Adipocyte (in vitro differentiated cells): ENCODE measurements at regions not wholly inside any gene's neighbourhood (a gene's known extent, or its start where the extent isn't known, plus 50 kb on each side); places are given as distances from the start of the nearest gene placed in this dataset.

ENCODE experiments used
- DNase-seq: peaks from one replicate; pipeline ENCODE4 v3.0.0-alpha.2; 2015; ENCODE audit warnings: low read depth
- H3K27me3 ChIP-seq: replicated peaks from 2 replicates; pipeline ENCODE4 v1.7.0; 2013; ENCODE audit warnings: mild to moderate bottlenecking, low read length, moderate library complexity; ENCODE audit not compliant: control insufficient read depth, insufficient read depth
- H3K36me3 ChIP-seq: 2 replicates; pipeline ENCODE4 v1.7.0; 2013; ENCODE audit warnings: low read length, mild to moderate bottlenecking, moderate library complexity; ENCODE audit not compliant: control insufficient read depth, insufficient read depth, severe bottlenecking
- H3K4me1 ChIP-seq: 2 replicates; pipeline ENCODE4 v1.7.0; 2013; ENCODE audit warnings: mild to moderate bottlenecking, low read length, moderate library complexity; ENCODE audit not compliant: control insufficient read depth, insufficient read depth
- H3K4me3 ChIP-seq: 2 replicates; pipeline ENCODE4 v1.7.0; 2013; ENCODE audit warnings: mild to moderate bottlenecking, low read length, moderate library complexity
- H3K9ac ChIP-seq: 2 replicates; pipeline ENCODE4 v1.7.0; 2013; ENCODE audit warnings: mild to moderate bottlenecking, low read length, moderate library complexity
- H3K9me3 ChIP-seq: 2 replicates; pipeline ENCODE4 v1.7.0; 2013; ENCODE audit warnings: mild to moderate bottlenecking, low read length, moderate library complexity; ENCODE audit not compliant: control insufficient read depth

DNA sequence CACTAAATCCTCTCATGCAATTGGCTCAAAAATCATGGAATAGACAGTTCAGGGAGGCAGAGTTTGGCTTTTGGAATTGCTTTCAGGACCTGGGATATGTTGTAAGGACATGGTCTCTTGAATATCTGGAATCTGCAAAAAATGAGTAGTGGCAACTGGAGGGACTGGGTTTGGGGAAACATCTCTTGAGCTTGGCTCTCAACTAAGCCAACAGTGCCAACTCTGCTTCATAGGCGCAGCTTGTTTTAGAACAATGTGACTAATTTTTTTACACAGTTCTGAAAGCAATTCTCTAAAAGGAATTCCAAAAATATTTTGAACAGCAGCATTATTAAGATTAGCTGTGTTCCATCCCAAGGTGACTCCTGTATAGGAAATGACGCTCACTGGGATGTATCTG lies 121.5 kb upstream of the DPP6 start:
- no peak overlapping the region for H3K9ac ChIP-seq
- no peaks in the 10 kb centered on the region for H3K36me3 ChIP-seq
- no peak for DNase-seq
- H3K27me3 ChIP-seq = no peaks in the 10 kb centered on the region
- no peaks in the 10 kb centered on the region for H3K4me1 ChIP-seq
- H3K4me3 ChIP-seq = no peak overlapping the region
- peaks cover 4% of the 10 kb centered on the region for H3K9me3 ChIP-seq

DNA sequence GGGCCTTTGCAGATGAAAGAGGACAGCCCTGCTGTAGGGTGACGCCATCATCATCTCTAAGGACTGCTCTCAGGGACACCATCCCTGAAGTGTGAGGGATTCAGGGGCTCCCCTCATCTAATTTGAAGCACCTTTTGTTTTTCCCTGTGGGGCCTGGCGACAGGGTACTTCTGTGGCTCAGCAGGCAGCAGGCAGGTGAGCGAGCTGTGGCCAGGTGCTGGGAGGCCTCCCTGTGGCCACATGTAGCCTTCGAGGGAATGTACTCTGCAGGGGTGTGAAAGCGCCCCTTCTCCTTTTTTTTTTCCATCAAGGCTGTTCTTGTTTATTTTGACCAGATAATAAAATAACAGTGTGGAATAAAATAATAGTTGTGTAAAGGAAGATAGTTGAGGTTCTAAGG lies 118.2 kb upstream of the DPP6 start:
- H3K4me3 ChIP-seq = no peak overlapping the region
- no peaks in the 10 kb centered on the region for H3K27me3 ChIP-seq
- no peaks in the 10 kb centered on the region for H3K4me1 ChIP-seq
- DNase-seq = no peak
- H3K9me3 ChIP-seq = peaks cover 1% of the 10 kb centered on the region
- H3K36me3 ChIP-seq = no peaks in the 10 kb centered on the region
- no peak overlapping the region for H3K9ac ChIP-seq

DNA sequence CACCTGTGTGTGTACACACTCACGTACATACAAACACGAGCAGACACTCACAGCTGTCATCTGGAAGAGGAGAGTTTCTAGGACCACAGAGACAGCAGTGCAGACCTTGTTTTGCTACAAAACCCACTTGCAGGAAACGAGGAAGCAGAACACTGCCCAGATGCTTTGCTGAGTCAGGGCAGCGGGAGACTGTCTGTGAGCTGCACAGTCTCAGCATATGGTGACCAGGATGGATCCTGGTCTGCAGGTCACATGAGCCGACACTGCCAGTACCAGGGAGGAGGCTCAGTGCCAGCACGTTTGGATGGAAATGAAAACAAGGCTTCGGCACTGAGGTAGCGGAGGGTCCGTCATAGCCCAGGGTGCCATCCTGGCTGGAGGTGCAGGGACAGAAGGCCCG lies 117.6 kb upstream of the DPP6 start:
- H3K4me1 ChIP-seq = no peaks in the 10 kb centered on the region
- DNase-seq = no peak
- no peaks in the 10 kb centered on the region for H3K36me3 ChIP-seq
- H3K9ac ChIP-seq = no peak overlapping the region
- no peaks in the 10 kb centered on the region for H3K9me3 ChIP-seq
- H3K4me3 ChIP-seq = no peak overlapping the region
- no peaks in the 10 kb centered on the region for H3K27me3 ChIP-seq

DNA sequence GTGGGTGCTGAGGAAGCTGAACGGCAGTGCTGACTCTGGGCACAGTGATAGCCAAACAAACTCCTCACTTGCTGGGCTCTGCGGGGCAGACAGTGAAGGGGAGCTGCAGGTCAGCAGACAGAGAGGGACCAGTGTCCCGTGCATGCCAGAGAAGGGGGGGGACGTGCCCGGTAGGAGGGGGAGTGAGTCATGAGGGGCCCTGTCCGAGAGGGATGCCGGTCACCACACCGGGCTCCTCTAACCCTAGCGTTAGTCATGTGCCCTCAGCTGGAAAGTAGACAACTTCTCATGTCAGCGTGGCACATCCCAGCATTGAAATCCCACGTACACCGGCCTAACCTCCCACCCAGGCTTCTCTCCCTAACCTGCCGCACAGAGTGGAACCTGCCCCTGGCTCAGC lies 117.1 kb upstream of the DPP6 start:
- Histone ChIP-seq H3K27me3 (no peaks in the 10 kb centered on the region), H3K36me3 (no peaks in the 10 kb centered on the region), H3K4me3 (no peak overlapping the region), H3K9me3 (no peaks in the 10 kb centered on the region), H3K9ac (no peak overlapping the region), H3K4me1 (no peaks in the 10 kb centered on the region)
- no peak for DNase-seq

DNA sequence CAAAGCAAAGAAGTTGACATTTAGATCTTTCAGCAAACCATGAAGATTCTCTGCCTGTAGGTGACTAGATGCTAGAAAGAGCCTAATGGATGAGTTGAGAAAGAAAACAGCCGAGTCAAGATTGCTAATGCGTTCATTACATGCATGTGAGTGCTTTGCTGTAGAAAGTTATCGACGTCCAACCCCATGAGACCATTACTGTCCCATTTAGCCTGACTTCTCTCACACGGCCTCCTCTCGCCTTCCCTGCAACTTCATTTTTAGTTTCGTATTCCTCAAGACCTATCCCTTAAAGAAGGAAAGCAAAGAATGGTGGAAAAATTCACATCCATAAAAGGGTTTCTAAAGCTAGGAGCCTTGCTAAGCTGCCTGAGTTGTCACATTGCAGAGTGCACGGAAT lies 113.7 kb upstream of the DPP6 start:
- H3K9ac ChIP-seq = no peak overlapping the region
- H3K36me3 ChIP-seq = no peaks in the 10 kb centered on the region
- no peak for DNase-seq
- no peaks in the 10 kb centered on the region for H3K9me3 ChIP-seq
- no peaks in the 10 kb centered on the region for H3K4me1 ChIP-seq
- H3K27me3 ChIP-seq = no peaks in the 10 kb centered on the region
- H3K4me3 ChIP-seq = no peak overlapping the region

DNA sequence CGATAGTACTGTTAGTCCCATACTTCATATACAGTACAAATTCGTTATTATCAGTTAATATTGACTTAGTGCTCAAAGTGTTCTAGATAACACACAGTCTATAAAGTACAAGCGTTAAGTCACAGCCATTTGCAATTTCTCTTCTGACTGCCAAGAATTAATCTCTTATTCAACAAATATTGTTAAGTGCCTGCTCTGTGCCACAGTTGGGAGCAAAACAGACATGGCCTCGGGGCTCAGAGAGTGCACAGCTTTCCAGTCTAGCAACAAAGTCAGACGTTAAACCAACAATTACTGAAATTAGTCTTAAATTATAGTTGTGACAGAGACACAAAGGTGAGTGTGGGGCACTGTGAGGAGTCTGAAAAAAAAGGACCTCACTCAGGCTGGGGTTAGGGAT lies 113.0 kb upstream of the DPP6 start:
- Histone ChIP-seq H3K4me1 (no peaks in the 10 kb centered on the region), H3K36me3 (no peaks in the 10 kb centered on the region), H3K4me3 (no peak overlapping the region), H3K9me3 (no peaks in the 10 kb centered on the region), H3K9ac (no peak overlapping the region), H3K27me3 (no peaks in the 10 kb centered on the region)
- no peak for DNase-seq

DNA sequence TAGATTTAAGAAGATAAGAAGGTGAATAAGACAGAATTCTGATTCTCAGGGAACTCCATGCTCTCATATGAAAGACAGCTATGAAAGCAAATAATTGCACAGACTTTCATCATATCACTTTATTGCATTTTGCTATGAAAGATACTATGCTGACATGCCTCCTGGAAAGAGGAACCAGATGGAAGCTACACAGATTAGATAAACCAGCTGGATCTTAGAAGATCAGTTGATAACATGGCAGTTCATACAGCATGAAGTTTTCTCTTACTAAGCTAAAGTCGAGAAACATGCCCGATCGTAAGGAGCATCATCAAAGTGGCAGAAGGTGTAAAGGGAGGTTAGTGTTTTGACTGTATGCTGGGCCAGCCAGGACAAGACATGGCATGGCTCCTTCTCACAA lies 112.5 kb upstream of the DPP6 start:
- Histone ChIP-seq H3K9me3 (no peaks in the 10 kb centered on the region), H3K4me1 (no peaks in the 10 kb centered on the region), H3K27me3 (no peaks in the 10 kb centered on the region), H3K4me3 (no peak overlapping the region), H3K9ac (no peak overlapping the region), H3K36me3 (no peaks in the 10 kb centered on the region)
- DNase-seq = no peak

DNA sequence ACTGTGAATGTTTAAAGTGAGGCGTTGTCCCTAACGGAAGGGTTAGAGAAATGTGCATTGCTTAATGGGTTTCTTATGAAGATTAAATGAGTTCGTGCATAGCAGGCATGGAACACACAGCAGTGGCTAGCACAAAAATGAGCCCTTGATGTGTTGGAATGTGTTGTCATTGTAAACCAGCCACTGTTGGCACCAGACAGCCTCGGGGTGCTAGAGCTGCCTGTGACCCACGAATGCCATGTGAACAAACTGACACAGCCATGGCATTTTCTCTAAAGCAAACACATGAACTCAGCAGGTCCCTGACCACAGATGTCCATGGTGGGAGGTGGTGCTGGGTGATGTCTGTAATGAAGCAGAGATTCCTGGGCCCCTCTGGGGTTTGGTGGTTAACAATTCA lies 111.1 kb upstream of the DPP6 start:
- Histone ChIP-seq H3K36me3 (no peaks in the 10 kb centered on the region), H3K4me1 (no peaks in the 10 kb centered on the region), H3K27me3 (no peaks in the 10 kb centered on the region), H3K4me3 (no peak overlapping the region), H3K9ac (no peak overlapping the region), H3K9me3 (no peaks in the 10 kb centered on the region)
- no peak for DNase-seq

DNA sequence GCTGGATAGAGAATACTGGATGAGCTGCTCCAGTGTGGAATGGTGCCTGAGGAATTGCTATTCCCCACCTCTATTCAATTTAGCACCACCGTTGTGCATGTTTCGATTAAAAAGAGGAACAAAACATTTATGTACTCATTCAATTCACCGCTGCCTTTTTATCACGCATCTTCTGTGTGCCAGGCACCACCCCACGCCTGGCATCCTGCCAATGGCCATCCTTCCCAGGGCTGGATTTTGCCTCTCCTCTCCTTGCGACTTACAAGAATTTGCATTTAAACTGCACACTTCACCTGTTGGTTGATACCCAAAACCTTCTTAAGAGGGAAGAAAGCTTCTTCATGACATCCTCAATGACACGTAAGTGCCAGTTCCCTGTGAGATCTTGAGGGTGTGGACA lies 110.2 kb upstream of the DPP6 start:
- no peak for DNase-seq
- Histone ChIP-seq H3K4me3 (no peak overlapping the region), H3K9ac (no peak overlapping the region), H3K27me3 (no peaks in the 10 kb centered on the region), H3K36me3 (no peaks in the 10 kb centered on the region), H3K9me3 (no peaks in the 10 kb centered on the region), H3K4me1 (no peaks in the 10 kb centered on the region)

DNA sequence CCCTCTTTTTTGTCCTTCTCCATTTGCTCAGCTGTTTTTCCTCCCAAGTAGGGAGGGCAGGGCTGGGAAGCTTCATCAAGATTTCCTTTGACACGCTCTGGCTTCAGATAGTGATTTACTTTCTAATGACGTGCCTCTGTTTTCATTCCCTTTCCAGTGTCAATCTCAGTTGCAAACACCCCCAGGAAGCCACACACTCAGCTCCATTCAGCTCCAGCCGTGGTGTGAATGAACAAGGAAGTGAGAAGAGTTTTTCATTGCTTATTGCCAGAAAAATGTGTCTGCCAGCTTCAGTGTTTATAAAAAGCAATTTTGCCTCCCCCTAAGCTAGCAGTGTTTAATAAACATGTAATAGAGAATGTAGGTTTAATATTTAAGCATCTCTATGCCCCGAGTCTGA lies 108.7 kb upstream of the DPP6 start:
- no peak for DNase-seq

DNA sequence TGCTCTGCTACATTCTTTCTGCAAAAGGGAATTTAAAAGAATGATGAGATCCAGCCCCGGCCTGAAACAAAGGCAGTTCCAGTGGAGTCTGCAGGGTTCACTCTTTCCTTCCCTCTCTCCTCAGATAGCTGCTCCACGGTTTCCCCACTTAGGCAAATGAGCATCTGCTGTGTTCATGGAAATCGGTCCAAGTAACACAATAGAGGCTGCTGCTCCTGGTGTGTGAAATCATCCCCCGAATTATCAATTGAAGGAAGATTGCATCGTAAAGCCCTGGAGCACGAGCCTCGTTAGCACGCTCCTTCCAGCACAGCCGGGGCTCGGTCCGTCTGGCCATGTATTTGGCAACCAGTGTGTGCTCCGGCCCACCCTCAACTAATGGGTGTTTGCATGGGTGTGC lies 108.3 kb upstream of the DPP6 start:
- Histone ChIP-seq H3K9me3 (no peaks in the 10 kb centered on the region), H3K9ac (no peak overlapping the region), H3K4me1 (no peaks in the 10 kb centered on the region), H3K27me3 (no peaks in the 10 kb centered on the region), H3K36me3 (no peaks in the 10 kb centered on the region), H3K4me3 (no peak overlapping the region)
- DNase-seq = no peak

More for the DNA sequence above, 108.7 kb upstream of the DPP6 start:
- no peaks in the 10 kb centered on the region for H3K9me3 ChIP-seq
- H3K4me3 ChIP-seq = no peak overlapping the region
- H3K27me3 ChIP-seq = no peaks in the 10 kb centered on the region
- no peaks in the 10 kb centered on the region for H3K36me3 ChIP-seq
- H3K4me1 ChIP-seq = no peaks in the 10 kb centered on the region
- H3K9ac ChIP-seq = no peak overlapping the region

DNA sequence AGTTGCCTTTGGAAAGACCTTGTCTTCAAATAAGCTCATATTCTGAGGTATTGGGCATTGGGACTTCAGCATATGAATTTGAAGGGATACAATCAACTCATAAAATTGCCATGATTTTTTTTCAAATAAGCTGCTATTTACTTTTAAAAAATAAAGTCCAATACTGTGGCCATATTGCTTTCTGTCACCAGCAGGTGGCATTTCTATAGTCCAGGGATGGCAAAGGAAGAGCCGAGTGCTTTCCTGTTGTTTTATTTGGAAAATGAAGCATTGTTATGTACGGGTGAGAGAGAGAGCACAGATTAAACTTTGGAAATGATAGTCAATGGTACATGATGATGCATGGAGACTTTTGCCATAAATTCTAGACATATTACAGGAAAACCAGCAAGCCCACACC lies 104.1 kb upstream of the DPP6 start:
- H3K9me3 ChIP-seq = no peaks in the 10 kb centered on the region
- no peaks in the 10 kb centered on the region for H3K4me1 ChIP-seq
- H3K27me3 ChIP-seq = no peaks in the 10 kb centered on the region
- H3K36me3 ChIP-seq = no peaks in the 10 kb centered on the region
- no peak overlapping the region for H3K4me3 ChIP-seq
- H3K9ac ChIP-seq = no peak overlapping the region
- DNase-seq = no peak
